Left colon (tissue), 2 donors: ENCODE measurements at regions not wholly inside any gene's neighbourhood (a gene's known extent, or its start where the extent isn't known, plus 50 kb on each side); places are given as distances from the start of the nearest gene placed in this dataset.
"Not testable (repeated sequence)": the region's sequence is repeated elsewhere in the genome, so short reads cannot be mapped to it uniquely, and the experiment has no call there.

Experiments used
- ATAC-seq: fragments of 200-7000 bp; cut with Tn5 transposase; one replicate; pipeline ENCODE4 v1.9.1; 2020; ENCODE audit warnings: mild to moderate bottlenecking, moderate library complexity
- DNase-seq, 2 donors: peaks; one replicate each; pipeline ENCODE4 v3.0.0-alpha.2; 2020
- intact Hi-C, 2 donors: fragments of 100-400 bp; cut with DNase I in 1 of 2; cut with micrococcal nuclease in 1 of 2; formaldehyde crosslinking; loops; one replicate each; pipeline versions ENCODE4 v1.11.2 to v1.14.0; 2022; cut with DNase I, micrococcal nuclease
- donor health status: DM: no; HTN: no; CAD: no.
- donor health status: DM: yes; HTN: yes; CAD: no.

GRCh38 chr20:48051794-48052474 lies 266.7 kb upstream of the SULF2 start:
- intact Hi-C loops, result no loop called here
- DNase-seq, result no peak
- ATAC-seq, result no peak

GRCh38 chr20:48049641-48050040 lies 264.4 kb upstream of the SULF2 start:
- intact Hi-C loops, result no loop called here
- ATAC-seq (no peak), DNase-seq (no peak)

- ATAC-seq (no peak), DNase-seq (no peak)
- intact Hi-C loops, result no loop called here
Observed at GRCh38 chr20:48049171-48049570, 263.9 kb upstream of the SULF2 start.

- no peak for ATAC-seq
- intact Hi-C loops, result no loop called here
- DNase-seq, result no peak
Observed at GRCh38 chr20:48047447-48047846, 262.2 kb upstream of the SULF2 start.

- DNase-seq, result no peak
- ATAC-seq, result no peak
- intact Hi-C loops, result no loop called here
Observed at GRCh38 chr20:48042628-48043027, 257.3 kb upstream of the SULF2 start.

GRCh38 chr20:48041078-48041780 lies 255.9 kb upstream of the SULF2 start:
- DNase-seq, result no peak
- no peak for ATAC-seq
- intact Hi-C loops, result no loop called here

- intact Hi-C loops, result no loop called here
- DNase-seq, result no peak
- ATAC-seq, result no peak
Observed at GRCh38 chr20:48040491-48040890, 255.2 kb upstream of the SULF2 start.

- intact Hi-C loops, result no loop called here
- no peak for DNase-seq
- ATAC-seq, result no peak
Observed at GRCh38 chr20:48040051-48040450, 254.8 kb upstream of the SULF2 start.

- intact Hi-C loops, result no loop called here
- DNase-seq (no peak), ATAC-seq (no peak)
Observed at GRCh38 chr20:48039514-48039913, 254.2 kb upstream of the SULF2 start.

- intact Hi-C loops, result no loop called here
- DNase-seq (no peak), ATAC-seq (no peak)
Observed at GRCh38 chr20:48038713-48039112, 253.4 kb upstream of the SULF2 start.

GRCh38 chr20:48037798-48038197 lies 252.5 kb upstream of the SULF2 start:
- DNase-seq, ATAC-seq, intact Hi-C loops: not testable (repeated sequence)

- intact Hi-C loops, result no loop called here
- no peak for ATAC-seq
- DNase-seq, result no peak
Observed at GRCh38 chr20:48035961-48036731, 250.9 kb upstream of the SULF2 start.

- intact Hi-C loops, result no loop called here
- ATAC-seq (no peak), DNase-seq (no peak)
Observed at GRCh38 chr20:48034751-48035150, 249.5 kb upstream of the SULF2 start.

GRCh38 chr20:48033005-48033404 lies 247.7 kb upstream of the SULF2 start:
- ATAC-seq, DNase-seq, intact Hi-C loops: not testable (repeated sequence)

GRCh38 chr20:48031122-48031521 lies 245.8 kb upstream of the SULF2 start:
- intact Hi-C loops, result no loop called here
- ATAC-seq, result no peak
- DNase-seq, result no peak

GRCh38 chr20:48026981-48027592 lies 241.8 kb upstream of the SULF2 start:
- no peak for ATAC-seq
- intact Hi-C loops, result no loop called here

GRCh38 chr20:48025661-48026060 lies 240.4 kb upstream of the SULF2 start:
- no peak for ATAC-seq
- intact Hi-C loops, result no loop called here
- no peak for DNase-seq

More at GRCh38 chr20:48026981-48027592, 241.8 kb upstream of the SULF2 start:
- DNase-seq, result no peak

GRCh38 chr20:48025051-48025515 lies 239.8 kb upstream of the SULF2 start:
- ATAC-seq, result no peak
- intact Hi-C loops, result no loop called here
- DNase-seq, result peak; percentile 9 to 27

- no peak for ATAC-seq
- intact Hi-C loops, result no loop called here
- no peak for DNase-seq
Observed at GRCh38 chr20:48024539-48024938, 239.3 kb upstream of the SULF2 start.
